Spleen (tissue), 7 donors: ENCODE measurements at regions not wholly inside any gene's neighbourhood (a gene's known extent, or its start where the extent isn't known, plus 50 kb on each side); places are given as distances from the start of the nearest gene placed in this dataset.

Source experiments
- POLR2A ChIP-seq, 3 donors: fragments of 450-650 bp; IDR thresholded peaks; one replicate each; pipeline ENCODE4 v1.5.1; 2017; ENCODE audit warnings: antibody characterized with exemption in 3 of 3, mild to moderate bottlenecking in 1 of 3
- POLR2AphosphoS5 ChIP-seq, 3 donors: sonication (generic); formaldehyde crosslinking; IDR thresholded peaks; one replicate each; pipeline ENCODE4 v1.5.1; 2017; ENCODE audit warnings: antibody characterized with exemption in 3 of 3
- TF ChIP-seq, protein P1 (sequence below), 11 experiments: fragments of 200-600 bp in 7 of 11; fragments of 450-650 bp in 4 of 11; sonication (generic) in 4 of 11; IDR thresholded peaks in 8 of 11; conservative IDR thresholded peaks in 3 of 11; 1 replicate in 7 of 11; 2 replicates in 4 of 11; pipeline versions ENCODE4 v1.4.0 to v1.8.0; 2016 to 2021; ENCODE audit warnings: antibody characterized with exemption in 11 of 11, inconsistent platforms in 4 of 11, mild to moderate bottlenecking in 1 of 11
- donor health status: DM: no; HTN: no; CAD: no; lungs with moderate emphysema.
- donor health status: DM: no; HTN: no; CAD: no.
- donor health status: DM: no; HTN: no; CAD: no.

DNA sequence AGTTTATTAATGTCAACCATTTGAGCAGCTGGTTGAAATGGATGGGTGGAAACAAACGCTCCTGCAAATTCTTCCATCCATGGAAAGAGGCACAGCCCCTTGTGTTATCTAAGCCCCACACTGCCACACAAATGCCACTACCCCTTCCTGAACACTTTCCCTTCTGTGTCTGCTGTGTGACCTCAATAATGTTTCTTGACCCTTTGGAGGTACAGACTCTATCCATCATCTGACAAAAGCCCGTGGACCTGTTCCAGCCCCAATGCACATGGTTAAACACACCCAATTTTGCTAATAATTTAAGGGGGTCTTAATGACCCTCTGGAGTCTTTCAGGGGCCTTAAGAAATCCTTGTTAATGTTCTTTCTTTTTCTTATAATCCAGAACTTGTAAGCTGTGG is 482.2 kb upstream of the CFAP20DC start:
- TF ChIP-seq, protein P1, sequence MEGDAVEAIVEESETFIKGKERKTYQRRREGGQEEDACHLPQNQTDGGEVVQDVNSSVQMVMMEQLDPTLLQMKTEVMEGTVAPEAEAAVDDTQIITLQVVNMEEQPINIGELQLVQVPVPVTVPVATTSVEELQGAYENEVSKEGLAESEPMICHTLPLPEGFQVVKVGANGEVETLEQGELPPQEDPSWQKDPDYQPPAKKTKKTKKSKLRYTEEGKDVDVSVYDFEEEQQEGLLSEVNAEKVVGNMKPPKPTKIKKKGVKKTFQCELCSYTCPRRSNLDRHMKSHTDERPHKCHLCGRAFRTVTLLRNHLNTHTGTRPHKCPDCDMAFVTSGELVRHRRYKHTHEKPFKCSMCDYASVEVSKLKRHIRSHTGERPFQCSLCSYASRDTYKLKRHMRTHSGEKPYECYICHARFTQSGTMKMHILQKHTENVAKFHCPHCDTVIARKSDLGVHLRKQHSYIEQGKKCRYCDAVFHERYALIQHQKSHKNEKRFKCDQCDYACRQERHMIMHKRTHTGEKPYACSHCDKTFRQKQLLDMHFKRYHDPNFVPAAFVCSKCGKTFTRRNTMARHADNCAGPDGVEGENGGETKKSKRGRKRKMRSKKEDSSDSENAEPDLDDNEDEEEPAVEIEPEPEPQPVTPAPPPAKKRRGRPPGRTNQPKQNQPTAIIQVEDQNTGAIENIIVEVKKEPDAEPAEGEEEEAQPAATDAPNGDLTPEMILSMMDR (IDR thresholded peaks at IDR 0.05 in 8 of 11, conservative IDR thresholded peaks at IDR 0.05 in 3 of 11) = no peak
- no peak for TF ChIP-seq POLR2AphosphoS5 (IDR thresholded peaks at IDR 0.05)
- TF ChIP-seq POLR2A (IDR thresholded peaks at IDR 0.05) = no peak
